Ovary (tissue), 3 donors: ENCODE measurements at regions not wholly inside any gene's neighbourhood (a gene's known extent, or its start where the extent isn't known, plus 50 kb on each side); places are given as distances from the start of the nearest gene placed in this dataset.

Experiments
- CTCF ChIP-seq, 3 donors: fragments of 450-650 bp in 2 of 3; fragments of 200-600 bp in 1 of 3; IDR thresholded peaks; one replicate each; pipeline versions ENCODE4 v1.5.1 to v1.8.0; 2016 to 2022; ENCODE audit warnings: antibody characterized with exemption in 3 of 3, mild to moderate bottlenecking in 1 of 3
- EP300 ChIP-seq: sonication (generic); formaldehyde crosslinking; IDR thresholded peaks from one replicate; pipeline ENCODE4 v1.6.1; 2017; ENCODE audit warnings: antibody characterized with exemption
- POLR2A ChIP-seq: fragments of 450-650 bp; IDR thresholded peaks from one replicate; pipeline ENCODE4 v1.6.1; 2017; ENCODE audit warnings: antibody characterized with exemption, mild to moderate bottlenecking, moderate library complexity
- donor health status: DM: no; HTN: no; CAD: no.

DNA sequence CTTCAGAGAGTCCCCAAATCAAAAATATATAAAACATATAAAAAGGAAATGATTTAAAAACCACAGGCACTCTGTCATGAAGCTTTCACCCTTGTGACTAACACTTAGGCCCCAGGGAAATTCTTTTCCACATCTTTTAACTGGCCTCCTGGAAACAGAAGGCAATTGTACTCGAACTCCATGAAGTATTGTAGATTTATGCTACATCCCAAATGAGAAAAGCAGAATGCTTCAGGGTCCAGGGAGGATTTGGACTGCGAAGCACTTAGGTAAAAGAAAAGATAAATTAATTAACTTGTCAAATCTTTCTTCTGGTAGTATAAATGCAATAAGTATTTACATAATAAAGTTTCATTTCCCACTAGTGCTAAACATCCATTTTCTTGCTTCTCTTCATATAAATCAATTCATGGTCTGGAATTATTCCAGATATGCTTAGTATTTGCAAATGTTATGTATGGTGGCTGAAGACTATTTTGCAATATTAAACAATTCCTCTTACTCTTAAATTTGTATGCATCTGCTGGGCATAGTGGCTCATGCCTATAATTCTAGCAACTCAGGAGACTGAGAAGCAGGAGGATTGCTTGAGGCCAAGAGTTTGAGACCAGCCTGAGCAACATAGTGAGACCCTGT, 64.9 kb upstream of the ELL2 start:
- TF ChIP-seq CTCF (IDR thresholded peaks at IDR 0.05) (no peak), POLR2A (no peak), EP300 (no peak)
